ENCODE measurements at regions not wholly inside any gene's neighbourhood (a gene's known extent, or its start where the extent isn't known, plus 50 kb on each side); places are given as distances from the start of the nearest gene placed in this dataset.

GRCh38 chr12:90020436-90020835 is 311.8 kb upstream of the ATP2B1 start:
- intact Hi-C loops (cut with DNase I, micrococcal nuclease): no loop called here
- ATAC-seq (no peak), DNase-seq (no peak)

DNA sequence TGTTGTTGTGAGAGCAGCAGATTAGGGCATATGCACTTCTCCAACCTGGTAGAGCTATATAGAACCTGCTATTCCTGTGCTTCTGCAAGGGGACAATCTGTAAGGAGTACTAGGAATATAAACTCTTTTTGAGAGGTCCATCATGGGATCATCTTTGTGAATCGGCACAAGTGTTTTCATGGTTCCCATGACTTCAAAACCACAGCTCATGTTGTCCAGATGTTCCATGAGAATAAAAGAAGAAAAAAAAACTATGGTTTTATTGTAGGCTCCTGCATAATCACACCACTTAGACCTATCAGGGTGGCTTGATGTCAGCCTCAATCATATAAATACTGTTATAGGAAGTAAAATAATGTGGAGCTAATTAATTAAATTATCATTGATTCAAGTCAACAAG is 311.4 kb upstream of the ATP2B1 start:
- no peak for ATAC-seq
- intact Hi-C loops (cut with DNase I, micrococcal nuclease): no loop called here
- no peak for DNase-seq

DNA sequence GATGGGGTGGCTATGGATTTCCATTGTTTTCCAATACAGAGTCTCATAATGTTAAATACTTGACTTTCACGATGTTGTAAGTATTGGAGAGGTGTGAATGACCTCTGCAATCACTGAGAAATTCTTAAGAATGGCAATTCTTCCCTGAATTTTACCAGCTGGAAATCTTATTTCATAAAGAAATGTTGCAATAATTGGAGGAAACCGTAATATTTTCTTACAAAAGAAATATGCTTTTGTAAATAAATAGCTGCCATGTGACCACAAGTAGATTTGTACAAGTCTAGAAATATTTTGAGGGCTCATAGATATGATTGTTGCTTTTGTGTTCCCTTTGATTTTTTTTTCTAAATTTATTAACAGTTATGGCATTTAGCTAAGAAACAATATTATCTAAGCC is 308.7 kb upstream of the ATP2B1 start:
- intact Hi-C loops (cut with DNase I, micrococcal nuclease): no loop called here
- no peak for ATAC-seq
- no peak for DNase-seq

GRCh38 chr12:90015228-90015627 is 306.6 kb upstream of the ATP2B1 start:
- DNase-seq (no peak), ATAC-seq (no peak)
- intact Hi-C loops (cut with DNase I, micrococcal nuclease): no loop called here

DNA sequence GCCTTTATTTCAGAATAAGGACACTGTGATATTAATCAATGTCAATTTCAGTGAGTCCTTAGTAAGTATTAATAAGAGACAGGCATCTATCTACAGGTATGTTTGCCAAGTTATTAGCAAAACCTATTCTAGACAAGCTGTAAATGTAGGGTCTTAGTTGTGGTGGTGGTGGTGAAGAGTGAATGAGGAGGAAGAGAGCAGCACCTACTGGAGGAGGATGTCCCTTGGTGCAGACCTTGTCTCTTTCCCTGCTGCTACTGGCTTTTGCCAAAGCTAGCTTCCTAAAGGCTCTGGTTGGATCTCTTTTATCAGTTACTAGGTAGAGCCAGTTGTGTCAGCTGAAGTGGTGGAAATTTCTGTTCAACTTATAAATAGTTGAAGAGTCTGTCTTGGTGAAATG is 304.8 kb upstream of the ATP2B1 start:
- no peak for DNase-seq
- intact Hi-C loops (cut with DNase I, micrococcal nuclease): no loop called here
- no peak for ATAC-seq

- DNase-seq (no peak), ATAC-seq (no peak)
- intact Hi-C loops (cut with DNase I, micrococcal nuclease): no loop called here
Observed at GRCh38 chr12:90010089-90010488, 301.5 kb upstream of the ATP2B1 start.

GRCh38 chr12:90008277-90008676 is 299.6 kb upstream of the ATP2B1 start:
- intact Hi-C loops (cut with DNase I, micrococcal nuclease): no loop called here
- ATAC-seq: no peak
- DNase-seq: no peak

- ATAC-seq (no peak), DNase-seq (no peak)
- intact Hi-C loops (cut with DNase I, micrococcal nuclease): no loop called here
Observed at GRCh38 chr12:90004319-90005074, 295.9 kb upstream of the ATP2B1 start.

GRCh38 chr12:90003688-90004087 is 295.1 kb upstream of the ATP2B1 start:
- no peak for ATAC-seq
- intact Hi-C loops (cut with DNase I, micrococcal nuclease): no loop called here
- no peak for DNase-seq

DNA sequence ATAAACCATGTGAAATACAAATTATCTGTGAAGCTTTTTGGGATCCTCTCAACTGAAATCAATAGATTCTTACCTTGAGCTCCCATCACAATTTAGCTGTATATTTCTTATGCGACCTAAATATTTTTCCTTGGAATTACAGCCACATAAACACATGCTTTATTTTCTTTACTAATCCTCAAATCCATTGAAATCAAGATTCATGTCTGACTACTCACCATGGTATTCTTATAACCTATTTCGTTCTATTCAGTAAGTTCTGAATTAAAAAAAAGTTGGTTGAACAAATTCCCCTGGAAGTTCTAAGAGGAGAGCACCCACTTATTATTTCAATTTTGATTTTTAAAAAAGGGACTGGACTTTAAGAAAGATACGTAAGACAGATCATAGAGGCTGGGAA is 292.1 kb upstream of the ATP2B1 start:
- DNase-seq: no peak
- ATAC-seq: no peak
- intact Hi-C loops (cut with DNase I, micrococcal nuclease): no loop called here

DNA sequence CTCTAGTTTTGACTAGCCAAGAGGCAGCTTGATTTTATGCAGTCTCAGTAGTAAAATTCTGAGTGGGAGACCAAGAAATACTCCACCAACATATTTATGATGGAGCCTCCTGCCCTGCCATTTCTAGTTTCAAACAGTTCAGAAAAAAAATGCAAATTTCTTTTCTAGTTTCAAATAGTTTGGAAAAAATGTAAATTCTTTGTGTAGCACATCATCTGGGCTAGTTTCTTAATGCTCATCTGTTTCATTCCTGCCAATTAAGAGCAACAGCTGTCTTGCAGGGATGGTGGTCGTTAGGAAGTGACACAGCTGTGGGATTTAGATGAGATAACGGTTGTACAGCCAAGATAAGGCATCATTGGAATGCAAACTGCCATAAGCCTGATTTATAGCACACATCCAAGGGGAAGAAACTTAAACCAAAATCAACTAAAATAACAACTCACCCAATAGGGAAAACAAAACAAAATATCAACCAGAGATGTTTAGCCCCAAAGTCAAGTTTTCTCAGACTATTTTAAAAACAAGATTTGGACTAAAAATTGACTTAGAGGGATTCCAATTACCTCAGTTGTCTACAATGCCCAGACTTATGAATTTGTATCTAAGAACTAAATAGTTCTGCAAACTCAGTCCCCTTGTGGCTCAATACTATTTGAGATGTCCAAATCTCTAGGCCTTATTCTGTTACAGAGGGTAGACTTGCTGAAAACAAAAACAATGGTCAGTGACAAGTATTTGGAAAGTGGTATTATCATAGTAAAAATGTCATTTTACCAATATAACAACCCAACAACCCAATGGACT is 291.3 kb upstream of the ATP2B1 start:
- intact Hi-C loops (cut with DNase I, micrococcal nuclease): no loop called here
- ATAC-seq (no peak), DNase-seq (no peak)

DNA sequence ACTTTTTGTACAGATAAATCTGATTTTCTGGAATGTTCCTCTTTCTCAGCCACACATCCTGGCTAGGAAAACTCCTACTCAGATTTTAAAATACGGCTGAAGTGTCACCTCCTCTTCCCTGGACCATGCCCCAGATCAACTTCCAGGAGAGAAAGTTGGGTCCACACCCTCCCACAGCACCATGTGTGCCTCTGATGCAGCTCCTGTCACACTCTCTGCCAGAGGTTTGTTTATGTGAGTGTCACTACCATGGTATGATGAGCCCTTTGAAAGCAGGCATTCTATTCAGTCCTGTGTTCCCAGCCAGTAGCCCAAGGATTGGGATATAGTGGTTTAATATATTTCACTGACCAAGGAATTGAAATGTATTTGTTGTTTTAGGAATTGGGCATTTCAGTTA is 287.2 kb upstream of the ATP2B1 start:
- ATAC-seq: no peak
- intact Hi-C loops (cut with DNase I, micrococcal nuclease): no loop called here
- DNase-seq: no peak

- intact Hi-C loops (cut with DNase I, micrococcal nuclease): no loop called here
- DNase-seq (no peak), ATAC-seq (no peak)
Observed at GRCh38 chr12:89994911-89995310, 286.3 kb upstream of the ATP2B1 start.

DNA sequence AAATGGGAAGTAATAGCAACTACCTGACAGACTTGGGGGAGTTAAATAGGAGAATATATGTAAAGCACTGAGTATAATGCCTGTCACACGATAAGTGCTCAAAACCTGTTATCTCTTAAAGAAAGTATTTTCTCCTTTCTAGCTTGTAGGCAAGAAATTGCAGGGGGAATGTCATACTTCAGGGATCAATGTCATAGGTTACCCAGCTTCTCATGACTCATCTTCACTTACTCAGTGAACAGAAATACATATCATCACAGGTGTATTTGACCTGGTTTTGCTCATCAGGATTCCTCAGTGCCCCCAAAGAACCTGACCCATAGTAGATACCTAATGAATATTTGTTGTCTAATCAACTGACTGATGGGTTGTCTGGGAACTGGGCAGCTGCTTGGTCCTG is 285.0 kb upstream of the ATP2B1 start:
- ATAC-seq (no peak), DNase-seq (no peak)
- intact Hi-C loops (cut with DNase I, micrococcal nuclease): no loop called here

GRCh38 chr12:89992668-89993451 is 284.2 kb upstream of the ATP2B1 start:
- ATAC-seq: no peak
- intact Hi-C loops (cut with DNase I, micrococcal nuclease): no loop called here
- DNase-seq: no peak

GRCh38 chr12:89991807-89992590 is 283.4 kb upstream of the ATP2B1 start:
- intact Hi-C loops (cut with DNase I, micrococcal nuclease): no loop called here
- peak; percentile 39 for ATAC-seq
- DNase-seq: no peak

GRCh38 chr12:89988188-89988915 is 279.7 kb upstream of the ATP2B1 start:
- ATAC-seq: no peak
- intact Hi-C loops (cut with DNase I, micrococcal nuclease): no loop called here
- no peak for DNase-seq

- DNase-seq (no peak), ATAC-seq (no peak)
- intact Hi-C loops (cut with DNase I, micrococcal nuclease): no loop called here
Observed at GRCh38 chr12:89985935-89986334, 277.3 kb upstream of the ATP2B1 start.
